ENCODE measurements at regions not wholly inside any gene's neighbourhood (a gene's known extent, or its start where the extent isn't known, plus 50 kb on each side); places are given as distances from the start of the nearest gene placed in this dataset.

GRCh38 chr1:230572121-230573105, 69.9 kb upstream of the COG2 start:
- TF ChIP-seq ZNF175 (tag by site-specific recombination; IDR thresholded peaks at IDR 0.05), result no peak
- TF ChIP-seq ZNF121 (tag by site-specific recombination; IDR thresholded peaks at IDR 0.05), result no peak
- TF ChIP-seq ZNF394 (tag by site-specific recombination; IDR thresholded peaks at IDR 0.05; ENCODE audit: borderline replicate concordance), result no peak
- no peak for TF ChIP-seq ZNF292 (tag by site-specific recombination; IDR thresholded peaks at IDR 0.05; ENCODE audit: borderline replicate concordance, low read depth)
- TF ChIP-seq ZNF518A (tag by site-specific recombination; conservative IDR thresholded peaks at IDR 0.05; ENCODE audit: low read depth), result no peak
- TF ChIP-seq ZNF350 (tag by site-specific recombination; IDR thresholded peaks at IDR 0.05), result no peak
- no peak for TF ChIP-seq ZIC2 (tag by site-specific recombination; IDR thresholded peaks at IDR 0.05)
- TF ChIP-seq ZNF157 (tag by site-specific recombination; IDR thresholded peaks at IDR 0.05), result no peak
- TF ChIP-seq ZBTB20 (tag by site-specific recombination; IDR thresholded peaks at IDR 0.05), result no peak
- TF ChIP-seq ZNF433 (tag by site-specific recombination; IDR thresholded peaks at IDR 0.05; ENCODE audit: low read depth), result no peak
- TF ChIP-seq, protein P1, sequence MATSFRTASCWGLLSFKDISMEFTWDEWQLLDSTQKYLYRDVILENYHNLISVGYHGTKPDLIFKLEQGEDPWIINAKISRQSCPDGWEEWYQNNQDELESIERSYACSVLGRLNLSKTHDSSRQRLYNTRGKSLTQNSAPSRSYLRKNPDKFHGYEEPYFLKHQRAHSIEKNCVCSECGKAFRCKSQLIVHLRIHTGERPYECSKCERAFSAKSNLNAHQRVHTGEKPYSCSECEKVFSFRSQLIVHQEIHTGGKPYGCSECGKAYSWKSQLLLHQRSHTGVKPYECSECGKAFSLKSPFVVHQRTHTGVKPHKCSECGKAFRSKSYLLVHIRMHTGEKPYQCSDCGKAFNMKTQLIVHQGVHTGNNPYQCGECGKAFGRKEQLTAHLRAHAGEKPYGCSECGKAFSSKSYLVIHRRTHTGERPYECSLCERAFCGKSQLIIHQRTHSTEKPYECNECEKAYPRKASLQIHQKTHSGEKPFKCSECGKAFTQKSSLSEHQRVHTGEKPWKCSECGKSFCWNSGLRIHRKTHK (tag by site-specific recombination; IDR thresholded peaks at IDR 0.05), result no peak
- TF ChIP-seq ZNF621 (tag by site-specific recombination; IDR thresholded peaks at IDR 0.05), result no peak
- no peak for TF ChIP-seq IKZF3 (tag by site-specific recombination; IDR thresholded peaks at IDR 0.05)
- ChIA-PET POLR2A (no interaction called here), CTCF (interaction anchor here (0.6 kb wide), 1 partner anchor 449 kb away, joined by 3 read pairs; no protein-coding TSS in a partner anchor)

DNA sequence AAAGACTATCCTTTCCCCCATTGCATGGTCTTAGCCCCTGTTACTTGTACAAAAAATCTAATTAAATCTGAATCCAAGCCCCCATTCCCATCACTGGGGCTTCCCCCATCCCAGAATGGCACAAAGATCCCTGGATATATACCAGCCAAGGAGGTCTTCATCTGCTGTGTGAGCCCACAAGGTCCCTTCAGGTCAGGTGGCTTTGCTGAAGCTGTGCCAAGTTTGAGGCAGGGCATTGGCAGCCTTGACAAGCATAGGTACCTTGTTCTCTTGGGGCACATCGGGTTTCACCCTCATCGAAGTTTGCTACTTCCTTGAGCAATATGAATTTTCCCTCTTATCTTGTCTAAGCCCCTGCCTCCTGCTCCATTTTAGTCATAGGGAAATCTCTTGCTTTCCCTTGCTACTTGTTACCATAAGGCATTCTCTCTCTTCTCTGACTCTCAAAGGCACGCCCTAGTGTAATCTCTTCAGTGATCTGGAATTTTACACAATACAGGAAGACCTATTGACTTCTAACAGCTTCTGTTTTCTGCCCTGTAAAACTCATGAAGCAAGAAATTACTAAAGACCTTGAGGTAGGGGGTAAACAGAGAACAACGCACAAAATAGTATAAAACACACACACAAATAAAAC, 71.4 kb upstream of the COG2 start:
- Histone ChIP-seq H3K4me3 (ENCODE audit: low read depth, low read length) (no peak overlapping the region), H3K4me1 (ENCODE audit: control insufficient read depth, insufficient read depth, low read length) (no peaks in the 10 kb centered on the region), H3K9me3 (ENCODE audit: control insufficient read depth, insufficient read depth, low read depth, low read length) (no peaks in the 10 kb centered on the region), H3K27ac (ENCODE audit: extremely low read depth, low read depth, low read length) (no peak overlapping the region), H3K36me3 (ENCODE audit: control insufficient read depth in 2 of 2, insufficient read depth in 1 of 2, low read length in 2 of 2) (no peaks in the 10 kb centered on the region)
- ChIA-PET POLR2A (no interaction called here), CTCF (no interaction called here)
- TF ChIP-seq BCL6B (tag by site-specific recombination; IDR thresholded peaks at IDR 0.05) (no peak), SALL2 (tag by site-specific recombination; IDR thresholded peaks at IDR 0.05; ENCODE audit: borderline replicate concordance) (no peak), ZNF514 (tag by site-specific recombination; IDR thresholded peaks at IDR 0.05) (no peak), GLI4 (tag by site-specific recombination; IDR thresholded peaks at IDR 0.05) (no peak), ZNF548 (tag by site-specific recombination; IDR thresholded peaks at IDR 0.05) (no peak), ZNF654 (tag by site-specific recombination; IDR thresholded peaks at IDR 0.05; ENCODE audit: low read depth) (no peak), ZNF416 (tag by site-specific recombination; IDR thresholded peaks at IDR 0.05) (no peak), ZNF169 (tag by site-specific recombination; IDR thresholded peaks at IDR 0.05) (no peak), ZFP3 (tag by site-specific recombination; IDR thresholded peaks at IDR 0.05; ENCODE audit: low read depth) (no peak), ZNF362 (tag by site-specific recombination; IDR thresholded peaks at IDR 0.05) (no peak), ZNF133 (tag by site-specific recombination; IDR thresholded peaks at IDR 0.05) (no peak)

More at GRCh38 chr1:230572121-230573105, 69.9 kb upstream of the COG2 start:
- H3K9me3 ChIP-seq (ENCODE audit: control insufficient read depth, insufficient read depth, low read depth, low read length), result no peaks in the 10 kb centered on the region
- H3K4me3 ChIP-seq (ENCODE audit: low read depth, low read length), result no peak overlapping the region
- no peaks in the 10 kb centered on the region for H3K4me1 ChIP-seq (ENCODE audit: control insufficient read depth, insufficient read depth, low read length)
- H3K27ac ChIP-seq (ENCODE audit: extremely low read depth, low read depth, low read length), result no peak overlapping the region
- H3K36me3 ChIP-seq (ENCODE audit: control insufficient read depth in 2 of 2, insufficient read depth in 1 of 2, low read length in 2 of 2), result no peaks in the 10 kb centered on the region
